OCI-LY7 (cell line): ENCODE measurements at regions not wholly inside any gene's neighbourhood (a gene's known extent, or its start where the extent isn't known, plus 50 kb on each side); places are given as distances from the start of the nearest gene placed in this dataset.

Experiments
- CTCF ChIP-seq: fragments of 200-600 bp; sonication (generic); conservative IDR thresholded peaks from 2 replicates; pipeline ENCODE4 v1.5.1; 2014; ENCODE audit warnings: mild to moderate bottlenecking, antibody characterized with exemption, low read length, moderate library complexity, mixed read lengths
- EZH2phosphoT487 ChIP-seq: fragments of 200-600 bp; sonication (generic); IDR thresholded peaks from 2 replicates; pipeline ENCODE4 v1.6.1; 2018; ENCODE audit warnings: low read depth, borderline replicate concordance, mild to moderate bottlenecking, mixed run types, antibody characterized with exemption, low read length, moderate library complexity, mixed read lengths

- TF ChIP-seq CTCF (no peak), EZH2phosphoT487 (no peak)
Observed at GRCh38 chr1:91153341-91153740, 131.5 kb upstream of the ZNF644 start.
